Kidney (tissue), 13 donors: ENCODE measurements at regions not wholly inside any gene's neighbourhood (a gene's known extent, or its start where the extent isn't known, plus 50 kb on each side); places are given as distances from the start of the nearest gene placed in this dataset.

Source experiments
- DNase-seq, 5 donors: peaks; one replicate each; pipeline ENCODE4 v3.0.0-alpha.2; 2013 to 2020
- FAIRE-seq: peaks from 2 replicates; lab custom pipeline; 2012; peaks lifted over from hg19 to GRCh38; lab: Jason Lieb, UNC
- H3K27ac ChIP-seq, 2 donors: one replicate each; pipeline ENCODE4 v1.7.0; 2013; ENCODE audit warnings: low read depth in 2 of 2, low read length in 2 of 2, inconsistent platforms in 1 of 2
- H3K27me3 ChIP-seq: one replicate; pipeline ENCODE4 v1.7.1; 2013; ENCODE audit warnings: low read length, inconsistent platforms; ENCODE audit not compliant: control insufficient read depth, insufficient read depth
- H3K36me3 ChIP-seq, 3 donors: one replicate each; pipeline versions ENCODE4 v1.7.0 to v1.7.1; 2013; ENCODE audit warnings: low read length in 3 of 3, control low read depth in 1 of 3, inconsistent platforms in 1 of 3; ENCODE audit not compliant: insufficient read depth in 3 of 3, control insufficient read depth in 2 of 3
- H3K4me1 ChIP-seq, 3 donors: one replicate each; pipeline versions ENCODE4 v1.7.0 to v1.7.1; 2013; ENCODE audit warnings: low read length in 3 of 3, inconsistent platforms in 1 of 3, low read depth in 1 of 3; ENCODE audit not compliant: control insufficient read depth in 2 of 3, insufficient read depth in 2 of 3
- H3K4me3 ChIP-seq, 3 donors: one replicate each; pipeline versions ENCODE4 v1.7.0 to v1.8.1; 2013; ENCODE audit warnings: low read length in 3 of 3, control low read depth in 1 of 3, inconsistent platforms in 1 of 3
- H3K9ac ChIP-seq, 3 donors: one replicate each; pipeline versions ENCODE4 v1.7.0 to v1.7.1; 2013; ENCODE audit warnings: low read length in 3 of 3, control low read depth in 1 of 3, inconsistent platforms in 1 of 3
- H3K9me3 ChIP-seq, 3 donors: one replicate each; pipeline versions ENCODE4 v1.7.0 to v1.7.1; 2013; ENCODE audit warnings: low read length in 3 of 3, control low read depth in 1 of 3, inconsistent platforms in 1 of 3; ENCODE audit not compliant: control insufficient read depth in 2 of 3, insufficient read depth in 1 of 3
- CTCF ChIP-seq: IDR thresholded peaks from 3 replicates; pipeline ENCODE4 v1.5.1; 2012; ENCODE audit warnings: mild to moderate bottlenecking, moderate library complexity, borderline replicate concordance; ENCODE audit not compliant: insufficient read depth; ENCODE audit errors: extremely low read depth
- intact Hi-C: fragments of 100-400 bp; cut with DNase I; formaldehyde crosslinking; loops from one replicate; pipeline ENCODE4 v1.11.1; 2022
- donor health status: control.
- donor health status: control.
- donor health status: control.
- donor health status: control.
- donor health status: control.
- donor health status: DM: yes; HTN: yes; CAD: no.
- donor health status: Normal renal cell carcinoma (clear cell type).

DNA sequence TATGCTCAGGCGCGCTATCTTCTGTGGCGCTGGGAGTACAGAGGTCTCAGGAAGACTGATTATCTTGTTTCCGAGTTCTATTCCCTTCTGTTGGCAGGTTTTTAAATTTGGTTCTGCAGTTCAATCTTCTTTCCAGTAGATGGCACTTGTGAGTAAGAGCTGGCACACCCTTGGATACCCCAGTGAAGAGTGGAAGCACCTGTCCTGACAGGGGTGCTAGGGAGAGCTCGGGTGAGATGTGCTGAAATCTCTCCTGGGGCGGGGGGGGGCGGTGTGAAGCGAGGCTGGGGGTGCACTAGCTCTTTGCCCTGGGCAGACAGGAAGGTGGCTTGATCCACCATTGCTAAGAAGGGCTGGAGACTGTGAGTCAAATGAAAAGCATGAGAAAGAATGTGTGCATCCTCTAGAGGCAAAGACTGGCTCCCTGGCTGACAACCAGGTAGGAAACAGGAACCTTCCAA, 679.9 kb upstream of the CCDC179 start:
- no peak overlapping the region for H3K9ac ChIP-seq
- no peaks in the 10 kb centered on the region for H3K36me3 ChIP-seq
- H3K27ac ChIP-seq = no peak overlapping the region
- H3K4me3 ChIP-seq = no peak overlapping the region
- FAIRE-seq (no peak), DNase-seq (peak in 4 of 5 donors; percentile 22 to 63 (median 51))
- TF ChIP-seq CTCF = peak; percentile 55
- intact Hi-C loops = no loop called here
- H3K27me3 ChIP-seq = no peaks in the 10 kb centered on the region
- H3K4me1 ChIP-seq = no peaks in the 10 kb centered on the region
- H3K9me3 ChIP-seq = no peaks in the 10 kb centered on the region

GRCh38 chr11:23542189-23542588, 681.9 kb upstream of the CCDC179 start:
- DNase-seq (no peak), FAIRE-seq (no peak)
- Histone ChIP-seq H3K27me3 (no peaks in the 10 kb centered on the region), H3K9ac (no peak overlapping the region), H3K4me1 (no peaks in the 10 kb centered on the region), H3K4me3 (no peak overlapping the region), H3K9me3 (no peaks in the 10 kb centered on the region), H3K27ac (no peak overlapping the region), H3K36me3 (no peaks in the 10 kb centered on the region)
- intact Hi-C loops = no loop called here
- no peak for TF ChIP-seq CTCF

GRCh38 chr11:23542816-23543215, 682.5 kb upstream of the CCDC179 start:
- Histone ChIP-seq H3K27me3 (no peaks in the 10 kb centered on the region), H3K4me3 (no peak overlapping the region), H3K9me3 (no peaks in the 10 kb centered on the region), H3K36me3 (no peaks in the 10 kb centered on the region), H3K4me1 (no peaks in the 10 kb centered on the region), H3K9ac (no peak overlapping the region), H3K27ac (no peak overlapping the region)
- DNase-seq = no peak
- intact Hi-C loops = no loop called here
- FAIRE-seq = no peak
- no peak for TF ChIP-seq CTCF

- Histone ChIP-seq H3K27ac (no peak overlapping the region), H3K27me3 (no peaks in the 10 kb centered on the region), H3K4me1 (no peaks in the 10 kb centered on the region), H3K36me3 (no peaks in the 10 kb centered on the region), H3K9me3 (no peaks in the 10 kb centered on the region), H3K4me3 (no peak overlapping the region), H3K9ac (no peak overlapping the region)
- TF ChIP-seq CTCF = no peak
- FAIRE-seq = no peak
- no peak for DNase-seq
- intact Hi-C loops = no loop called here
Measured at GRCh38 chr11:23543651-23544222, 683.5 kb upstream of the CCDC179 start.
